BLaER1 (cell line): ENCODE measurements at regions not wholly inside any gene's neighbourhood (a gene's known extent, or its start where the extent isn't known, plus 50 kb on each side); places are given as distances from the start of the nearest gene placed in this dataset.

Source experiments
- H3K27ac ChIP-seq: shearing (Covaris generic); formaldehyde crosslinking; 2 replicates; pipeline ENCODE4 v1.8.1; 2022
- H3K27me3 ChIP-seq: shearing (Covaris generic); formaldehyde crosslinking; 2 replicates; pipeline ENCODE4 v1.8.1; 2022
- H3K36me3 ChIP-seq: shearing (Covaris generic); formaldehyde crosslinking; 2 replicates; pipeline ENCODE4 v1.8.1; 2022
- H3K4me1 ChIP-seq: shearing (Covaris generic); formaldehyde crosslinking; 2 replicates; pipeline ENCODE4 v1.8.1; 2022
- H3K4me2 ChIP-seq: shearing (Covaris generic); formaldehyde crosslinking; 2 replicates; pipeline ENCODE4 v1.8.1; 2022
- H3K4me3 ChIP-seq: shearing (Covaris generic); formaldehyde crosslinking; 2 replicates; pipeline ENCODE4 v1.8.1; 2022
- H3K9ac ChIP-seq: shearing (Covaris generic); formaldehyde crosslinking; 2 replicates; pipeline ENCODE4 v1.8.1; 2022
- H3K9me3 ChIP-seq: shearing (Covaris generic); formaldehyde crosslinking; 2 replicates; pipeline ENCODE4 v1.8.1; 2022
- H4K20me1 ChIP-seq: shearing (Covaris generic); formaldehyde crosslinking; 2 replicates; pipeline ENCODE4 v1.8.1; 2022
- Cebpa-rat ChIP-seq: shearing (Covaris generic); IDR thresholded peaks from 2 replicates; pipeline ENCODE4 v1.8.1; 2022

DNA sequence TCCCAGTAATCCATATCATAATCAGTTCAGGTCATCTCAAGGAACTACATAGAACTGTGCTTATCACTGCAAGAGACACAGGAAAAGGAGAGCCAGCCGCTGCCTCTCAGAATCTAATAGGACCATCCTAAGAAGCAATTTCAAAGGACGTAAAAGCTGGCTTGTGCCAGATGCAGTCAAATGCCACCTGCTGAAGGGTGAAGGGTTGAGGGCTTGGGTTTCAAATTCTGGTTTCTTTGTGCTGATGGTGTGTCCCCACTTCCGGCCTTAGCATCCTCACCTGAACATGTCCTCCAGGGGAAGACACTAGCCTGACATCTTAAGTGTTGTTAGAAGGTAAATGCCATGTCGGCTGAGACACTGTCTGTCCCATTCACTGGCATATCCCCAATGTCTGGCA, 477.1 kb upstream of the TSHZ3 start:
- no peaks in the 10 kb centered on the region for H3K9me3 ChIP-seq
- H3K36me3 ChIP-seq = no peaks in the 10 kb centered on the region
- no peaks in the 10 kb centered on the region for H3K4me1 ChIP-seq
- TF ChIP-seq Cebpa-rat = no peak
- H3K4me3 ChIP-seq = no peak overlapping the region
- H4K20me1 ChIP-seq = no peaks in the 10 kb centered on the region
- no peak overlapping the region for H3K27ac ChIP-seq
- H3K4me2 ChIP-seq = no peak overlapping the region
- H3K27me3 ChIP-seq = no peaks in the 10 kb centered on the region
- H3K9ac ChIP-seq = no peak overlapping the region

DNA sequence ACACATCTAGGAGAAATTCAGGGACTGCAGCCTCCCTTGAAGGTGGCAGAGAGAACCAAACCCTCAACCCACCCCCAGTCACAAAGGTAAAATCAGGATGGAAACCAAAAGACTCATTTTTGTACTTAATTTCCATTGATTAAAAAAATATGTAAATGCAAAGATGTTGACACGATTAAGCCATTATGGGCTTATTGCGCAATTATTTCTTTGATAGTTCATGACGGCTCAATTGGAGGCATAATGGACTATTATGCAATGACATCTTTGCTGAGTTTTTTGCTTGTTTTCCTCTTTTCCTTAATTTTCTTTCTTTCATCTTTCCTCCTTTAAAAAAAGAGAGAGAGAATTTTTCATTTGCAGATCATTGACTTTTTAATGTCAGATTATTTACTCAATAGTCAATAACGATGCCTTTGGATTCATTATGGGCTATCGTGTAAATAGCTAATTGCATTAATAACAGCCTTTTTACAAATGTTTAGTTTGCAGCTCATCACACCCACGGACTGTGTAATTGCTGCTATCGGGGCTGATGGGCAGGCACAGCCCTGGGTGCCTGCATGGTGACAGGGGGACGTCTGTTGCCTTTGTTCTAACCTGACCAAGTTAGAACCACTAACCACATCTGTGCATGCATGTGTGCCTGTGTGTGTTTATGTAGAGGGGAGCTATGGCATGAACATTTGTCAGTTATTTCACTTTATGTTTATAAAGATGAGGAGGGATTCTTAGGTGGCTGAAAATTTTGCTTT, 482.4 kb upstream of the TSHZ3 start:
- no peak overlapping the region for H3K4me3 ChIP-seq
- no peak overlapping the region for H3K9ac ChIP-seq
- H4K20me1 ChIP-seq = no peaks in the 10 kb centered on the region
- peak; percentile 88; the same call in 1 of the 2 replicates for TF ChIP-seq Cebpa-rat
- no peaks in the 10 kb centered on the region for H3K36me3 ChIP-seq
- peaks cover 15% of the 10 kb centered on the region for H3K9me3 ChIP-seq
- H3K4me1 ChIP-seq = peaks cover 7% of the 10 kb centered on the region
- no peak overlapping the region for H3K27ac ChIP-seq
- H3K27me3 ChIP-seq = no peaks in the 10 kb centered on the region
- H3K4me2 ChIP-seq = no peak overlapping the region

DNA sequence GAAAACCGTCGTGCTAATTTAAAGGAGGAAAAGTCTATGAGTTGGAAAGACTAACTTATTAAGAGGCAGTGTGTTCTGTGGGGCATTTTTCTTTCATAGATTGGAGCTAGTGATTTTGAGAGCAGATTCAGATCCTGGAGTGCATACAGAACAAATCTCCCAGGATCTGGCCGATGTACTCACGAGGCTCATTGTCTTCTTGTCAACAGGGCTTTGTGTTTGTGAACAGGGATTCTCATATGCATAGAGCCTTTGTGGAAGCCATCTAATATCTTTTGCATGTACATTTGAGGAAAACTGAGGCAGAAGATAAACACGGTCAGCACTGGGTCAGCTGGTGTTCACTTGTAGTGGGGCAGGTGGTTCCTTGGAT, 482.9 kb upstream of the TSHZ3 start:
- H3K27ac ChIP-seq = no peak overlapping the region
- no peak for TF ChIP-seq Cebpa-rat
- no peak overlapping the region for H3K4me3 ChIP-seq
- peak overlapping the region; percentile 36; the same call in 1 of the 2 replicates for H3K4me2 ChIP-seq
- H3K4me1 ChIP-seq = peaks cover 7% of the 10 kb centered on the region
- H3K36me3 ChIP-seq = no peaks in the 10 kb centered on the region
- peaks cover 15% of the 10 kb centered on the region for H3K9me3 ChIP-seq
- no peaks in the 10 kb centered on the region for H4K20me1 ChIP-seq
- H3K27me3 ChIP-seq = no peaks in the 10 kb centered on the region
- no peak overlapping the region for H3K9ac ChIP-seq

DNA sequence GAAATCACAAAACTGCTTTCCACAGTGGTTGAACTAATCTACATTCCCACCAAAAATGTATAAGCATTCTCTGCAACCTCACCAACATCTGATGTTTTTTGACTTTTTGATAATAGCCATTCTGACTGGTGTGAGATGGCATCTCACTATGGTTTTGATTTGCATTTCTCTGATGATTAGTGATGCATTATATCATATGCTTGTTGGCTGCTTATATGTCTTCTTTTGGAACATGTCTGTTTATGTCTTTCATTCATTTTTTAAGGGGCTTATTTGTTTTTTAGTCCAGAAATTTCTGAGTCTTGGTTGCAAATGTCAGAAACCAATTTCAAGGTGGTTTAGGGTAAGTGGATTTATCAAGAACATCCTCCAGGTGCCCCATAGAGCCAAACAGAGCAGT, 484.8 kb upstream of the TSHZ3 start:
- no peaks in the 10 kb centered on the region for H3K27me3 ChIP-seq
- H3K36me3 ChIP-seq = no peaks in the 10 kb centered on the region
- H3K27ac ChIP-seq = no peak overlapping the region
- TF ChIP-seq Cebpa-rat = no peak
- peaks cover 15% of the 10 kb centered on the region for H3K9me3 ChIP-seq
- H4K20me1 ChIP-seq = no peaks in the 10 kb centered on the region
- H3K4me3 ChIP-seq = no peak overlapping the region
- H3K9ac ChIP-seq = no peak overlapping the region
- H3K4me2 ChIP-seq = no peak overlapping the region
- H3K4me1 ChIP-seq = peaks cover 7% of the 10 kb centered on the region

DNA sequence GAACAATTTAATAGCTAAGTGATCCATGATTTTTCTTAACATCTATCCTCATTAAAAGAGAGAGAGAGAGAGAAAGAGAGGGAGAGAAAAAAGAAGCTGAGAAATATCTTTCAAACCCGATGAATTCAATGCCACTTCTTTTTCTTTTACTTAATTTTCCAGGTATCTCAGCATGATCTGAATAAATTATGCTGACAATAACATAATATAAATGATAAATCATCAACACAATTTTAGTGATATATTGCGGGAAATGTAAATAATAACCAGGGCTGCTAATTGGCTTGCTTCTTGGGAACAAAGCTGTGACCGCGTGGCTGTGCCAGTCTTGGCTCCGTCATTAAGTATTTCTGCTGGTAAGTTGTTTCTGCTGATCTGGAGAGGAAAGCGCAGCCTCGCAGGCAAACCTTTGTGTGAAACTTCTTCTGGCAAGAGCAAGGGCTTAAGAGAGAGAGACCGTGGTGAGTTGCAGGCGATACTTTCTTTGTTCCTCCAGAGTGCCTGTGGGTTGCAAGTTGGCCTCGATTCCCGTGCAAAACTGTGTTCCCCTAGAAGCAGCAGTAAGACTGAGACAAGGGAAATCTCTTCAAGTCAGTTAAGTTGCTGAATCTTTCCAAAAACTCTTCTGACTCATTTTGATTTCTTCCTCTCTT, 489.1 kb upstream of the TSHZ3 start:
- H3K4me2 ChIP-seq = no peak overlapping the region
- no peak for TF ChIP-seq Cebpa-rat
- H3K9ac ChIP-seq = no peak overlapping the region
- no peaks in the 10 kb centered on the region for H3K27me3 ChIP-seq
- no peaks in the 10 kb centered on the region for H4K20me1 ChIP-seq
- no peaks in the 10 kb centered on the region for H3K4me1 ChIP-seq
- H3K27ac ChIP-seq = no peak overlapping the region
- no peak overlapping the region for H3K4me3 ChIP-seq
- no peaks in the 10 kb centered on the region for H3K36me3 ChIP-seq
- peaks cover 34% of the 10 kb centered on the region for H3K9me3 ChIP-seq

DNA sequence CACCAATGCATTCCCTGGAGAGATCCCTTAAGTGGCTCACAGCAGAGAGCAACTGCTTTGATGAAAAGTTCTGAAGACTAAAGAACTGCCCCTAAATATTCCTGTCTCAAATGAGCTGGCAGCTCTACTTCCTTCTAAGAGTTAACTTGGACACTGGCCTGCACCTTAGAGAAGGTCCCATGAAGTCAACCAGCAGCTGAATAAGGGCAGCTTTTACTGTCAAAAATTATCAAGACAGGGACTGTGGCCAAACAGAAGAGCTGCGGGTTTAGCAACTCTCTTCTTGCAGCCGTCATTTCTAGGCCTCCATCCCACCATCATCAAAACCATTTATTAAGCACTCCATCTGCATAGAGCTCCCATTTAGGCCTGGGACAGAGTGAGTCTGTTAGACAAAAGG, 491.1 kb upstream of the TSHZ3 start:
- H3K27me3 ChIP-seq = no peaks in the 10 kb centered on the region

DNA sequence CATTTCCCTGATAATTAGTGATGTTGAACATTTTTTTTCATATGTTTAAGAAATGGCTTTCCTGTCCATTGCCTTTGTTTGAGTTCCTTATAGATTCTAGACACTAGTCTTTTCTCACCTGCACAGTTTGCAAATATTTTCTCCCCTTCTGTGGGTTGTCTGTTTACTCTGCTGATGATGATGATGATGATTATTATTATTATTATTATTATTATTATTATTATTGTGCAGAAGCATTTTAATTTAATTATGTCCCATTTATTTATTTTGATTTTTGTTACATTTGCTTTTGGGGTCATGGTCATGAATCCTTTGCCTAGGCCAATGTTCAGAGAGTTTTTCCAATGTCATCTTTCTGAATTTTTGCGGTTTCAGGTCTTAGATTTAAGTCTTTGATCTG, 492.5 kb upstream of the TSHZ3 start:
- no peak for TF ChIP-seq Cebpa-rat
- Histone ChIP-seq H3K4me3 (no peak overlapping the region), H3K9ac (no peak overlapping the region), H3K9me3 (peaks cover 19% of the 10 kb centered on the region), H3K4me1 (no peaks in the 10 kb centered on the region), H3K27ac (no peak overlapping the region), H3K36me3 (no peaks in the 10 kb centered on the region), H4K20me1 (no peaks in the 10 kb centered on the region), H3K27me3 (no peaks in the 10 kb centered on the region), H3K4me2 (no peak overlapping the region)

More for the DNA sequence above, 491.1 kb upstream of the TSHZ3 start:
- no peak overlapping the region for H3K4me2 ChIP-seq
- H3K9me3 ChIP-seq = peaks cover 21% of the 10 kb centered on the region
- H3K4me1 ChIP-seq = no peaks in the 10 kb centered on the region
- no peaks in the 10 kb centered on the region for H4K20me1 ChIP-seq
- H3K9ac ChIP-seq = no peak overlapping the region
- H3K36me3 ChIP-seq = no peaks in the 10 kb centered on the region
- no peak for TF ChIP-seq Cebpa-rat
- no peak overlapping the region for H3K4me3 ChIP-seq
- H3K27ac ChIP-seq = no peak overlapping the region

GRCh38 chr19:31863122-31863521, 482.3 kb upstream of the ZNF507 start:
- Histone ChIP-seq H3K9ac (no peak overlapping the region), H3K27ac (no peak overlapping the region), H3K4me2 (no peak overlapping the region), H3K4me1 (no peaks in the 10 kb centered on the region), H3K9me3 (peaks cover 15% of the 10 kb centered on the region), H4K20me1 (no peaks in the 10 kb centered on the region), H3K27me3 (no peaks in the 10 kb centered on the region), H3K36me3 (no peaks in the 10 kb centered on the region), H3K4me3 (no peak overlapping the region)
- no peak for TF ChIP-seq Cebpa-rat

- Histone ChIP-seq H3K27me3 (no peaks in the 10 kb centered on the region), H3K9ac (no peak overlapping the region), H3K27ac (no peak overlapping the region), H3K9me3 (no peaks in the 10 kb centered on the region), H3K4me3 (no peak overlapping the region), H3K4me1 (no peaks in the 10 kb centered on the region), H4K20me1 (no peaks in the 10 kb centered on the region), H3K4me2 (no peak overlapping the region), H3K36me3 (no peaks in the 10 kb centered on the region)
- TF ChIP-seq Cebpa-rat = no peak
Measured at GRCh38 chr19:31874313-31874712, 471.1 kb upstream of the ZNF507 start.

DNA sequence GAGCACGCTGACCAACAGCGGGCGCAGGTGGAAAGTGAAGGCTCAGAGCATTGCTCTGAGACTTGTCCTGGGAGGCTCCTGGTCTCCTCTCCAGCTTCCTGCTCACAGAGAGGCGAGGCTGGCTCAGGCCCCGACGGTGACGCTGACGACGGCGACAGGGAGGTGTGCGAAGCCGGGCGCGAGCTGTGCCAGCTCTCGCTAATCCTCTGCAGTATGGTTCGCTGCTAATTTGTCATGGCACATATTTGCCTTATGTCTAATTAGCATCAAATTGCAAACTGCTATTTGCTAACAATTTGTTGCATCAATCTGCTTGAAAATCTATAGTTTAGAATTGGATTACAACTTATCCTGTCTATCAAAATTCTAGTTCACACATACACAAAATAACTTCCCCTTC, 469.8 kb upstream of the ZNF507 start:
- no peaks in the 10 kb centered on the region for H3K36me3 ChIP-seq
- H3K4me1 ChIP-seq = no peaks in the 10 kb centered on the region
- no peaks in the 10 kb centered on the region for H4K20me1 ChIP-seq
- no peak for TF ChIP-seq Cebpa-rat
- no peak overlapping the region for H3K9ac ChIP-seq
- H3K27me3 ChIP-seq = no peaks in the 10 kb centered on the region
- no peaks in the 10 kb centered on the region for H3K9me3 ChIP-seq
- no peak overlapping the region for H3K4me3 ChIP-seq
- H3K4me2 ChIP-seq = no peak overlapping the region
- no peak overlapping the region for H3K27ac ChIP-seq
